GM23338 (cell line): ENCODE measurements at regions not wholly inside any gene's neighbourhood (a gene's known extent, or its start where the extent isn't known, plus 50 kb on each side); places are given as distances from the start of the nearest gene placed in this dataset.

Experiments
- ATAC-seq: fragments of 200-7000 bp; cut with Tn5 transposase; 3 replicates; pipeline ENCODE4 v1.9.1; 2020
- DNase-seq: peaks from one replicate; pipeline ENCODE4 v3.0.0-alpha.2; 2015; ENCODE audit warnings: low spot score
- H2AFZ ChIP-seq: fragments of 200-600 bp; sonication (generic); 2 replicates; pipeline ENCODE4 v1.8.0; 2016; ENCODE audit warnings: antibody characterized with exemption, mild to moderate bottlenecking, moderate library complexity
- H3F3A ChIP-seq: fragments of 200-600 bp; sonication (generic); replicated peaks from 2 replicates; pipeline ENCODE4 v1.8.0; 2017; ENCODE audit warnings: antibody characterized with exemption, mixed run types, low read depth
- H3K27ac ChIP-seq: fragments of 200-600 bp; sonication (generic); 2 replicates; pipeline ENCODE4 v1.6.1; 2016; ENCODE audit warnings: low read depth
- H3K27me3 ChIP-seq: fragments of 200-600 bp; sonication (generic); 2 replicates; pipeline ENCODE4 v1.8.0; 2016; ENCODE audit warnings: mild to moderate bottlenecking, mixed run types, moderate library complexity; ENCODE audit not compliant: insufficient read depth
- H3K36me3 ChIP-seq: fragments of 200-600 bp; sonication (generic); 2 replicates; pipeline ENCODE4 v1.8.0; 2016; ENCODE audit warnings: mild to moderate bottlenecking; ENCODE audit not compliant: insufficient read depth
- H3K4me1 ChIP-seq: fragments of 200-600 bp; sonication (generic); 2 replicates; pipeline ENCODE4 v1.8.0; 2016; ENCODE audit warnings: mild to moderate bottlenecking, moderate library complexity; ENCODE audit not compliant: insufficient read depth
- H3K4me2 ChIP-seq: fragments of 200-600 bp; sonication (generic); 2 replicates; pipeline ENCODE4 v1.7.1; 2017; ENCODE audit warnings: mixed run types
- H3K4me3 ChIP-seq: fragments of 200-600 bp; sonication (generic); 2 replicates; pipeline ENCODE4 v1.6.1; 2016; ENCODE audit warnings: mixed run types
- H3K79me2 ChIP-seq: fragments of 200-600 bp; sonication (generic); replicated peaks from 2 replicates; pipeline ENCODE4 v1.8.0; 2017; ENCODE audit warnings: mild to moderate bottlenecking; ENCODE audit not compliant: insufficient read depth
- H3K9me2 ChIP-seq: fragments of 200-600 bp; sonication (generic); 2 replicates; pipeline ENCODE4 v1.8.0; 2017; ENCODE audit not compliant: insufficient read depth
- H4K20me1 ChIP-seq: fragments of 200-600 bp; sonication (generic); replicated peaks from 2 replicates; pipeline ENCODE4 v1.8.0; 2017; ENCODE audit warnings: mild to moderate bottlenecking; ENCODE audit not compliant: insufficient read depth
- H3K27ac Mint-ChIP-seq: 2 replicates; pipeline ENCODE4 v1.8.0; 2020; ENCODE audit warnings: inconsistent platforms, mild to moderate bottlenecking, moderate library complexity, mixed read lengths
- H3K27me3 Mint-ChIP-seq: 3 replicates; pipeline ENCODE4 v1.8.0; 2022; ENCODE audit warnings: low read depth, mild to moderate bottlenecking, moderate library complexity, mixed read lengths, inconsistent platforms; ENCODE audit not compliant: insufficient read depth, poor library complexity
- H3K36me3 Mint-ChIP-seq: 3 replicates; pipeline ENCODE4 v1.8.0; 2021; ENCODE audit warnings: low read depth, mild to moderate bottlenecking, inconsistent platforms, moderate library complexity, mixed read lengths
- H3K4me1 Mint-ChIP-seq: 3 replicates; pipeline ENCODE4 v1.8.0; 2020; ENCODE audit warnings: mild to moderate bottlenecking, inconsistent platforms, mixed read lengths
- H3K4me3 Mint-ChIP-seq: 3 replicates; pipeline ENCODE4 v1.8.0; 2021; ENCODE audit warnings: moderate library complexity, mild to moderate bottlenecking, inconsistent platforms, mixed read lengths
- H3K9me3 Mint-ChIP-seq: 3 replicates; pipeline ENCODE4 v1.8.0; 2020; ENCODE audit warnings: moderate library complexity, mild to moderate bottlenecking, inconsistent platforms, mixed read lengths
- CREB1 ChIP-seq: fragments of 250-450 bp; sonication (Bioruptor Pico); IDR thresholded peaks from 2 replicates; pipeline ENCODE4 v1.5.0; 2020; ENCODE audit warnings: low read depth, mild to moderate bottlenecking, moderate library complexity
- EZH2 ChIP-seq: fragments of 200-600 bp; sonication (generic); IDR thresholded peaks from one replicate; pipeline ENCODE4 v1.8.0; 2017; ENCODE audit warnings: antibody characterized with exemption, mild to moderate bottlenecking, low read depth; ENCODE audit not compliant: unreplicated experiment
- EZH2phosphoT487 ChIP-seq: fragments of 200-600 bp; sonication (generic); IDR thresholded peaks from one replicate; pipeline ENCODE4 v1.8.1; 2018; ENCODE audit warnings: antibody characterized with exemption; ENCODE audit not compliant: unreplicated experiment
- JUNB ChIP-seq: IDR thresholded peaks from one replicate; pipeline ENCODE4 v1.6.1; 2016; ENCODE audit warnings: antibody characterized with exemption; ENCODE audit not compliant: unreplicated experiment
- NANOG ChIP-seq: IDR thresholded peaks from 2 replicates; pipeline ENCODE4 v1.6.1; 2016; ENCODE audit warnings: antibody characterized with exemption, borderline replicate concordance
- POLR2AphosphoS5 ChIP-seq: IDR thresholded peaks from 2 replicates; pipeline ENCODE4 v1.6.1; 2016; ENCODE audit warnings: antibody characterized with exemption, low read depth
- STAT1 ChIP-seq: IDR thresholded peaks from one replicate; pipeline ENCODE4 v1.6.1; 2016; ENCODE audit warnings: antibody characterized with exemption; ENCODE audit not compliant: unreplicated experiment
- ZNF114 ChIP-seq: fragments of 250-450 bp; sonication (Bioruptor Pico); IDR thresholded peaks from 2 replicates; pipeline ENCODE4 v1.5.0; 2020; ENCODE audit warnings: mild to moderate bottlenecking, moderate library complexity
- ZNF331 ChIP-seq: fragments of 250-450 bp; sonication (Bioruptor Pico); IDR thresholded peaks from 2 replicates; pipeline ENCODE4 v1.5.0; 2020; ENCODE audit warnings: low read depth, mild to moderate bottlenecking, moderate library complexity
- ZNF462 ChIP-seq: fragments of 250-450 bp; sonication (Bioruptor Pico); IDR thresholded peaks from 2 replicates; pipeline ENCODE4 v1.5.0; 2020; ENCODE audit warnings: mild to moderate bottlenecking, moderate library complexity
- TF ChIP-seq, protein P1 (sequence below): IDR thresholded peaks from 2 replicates; pipeline ENCODE4 v1.6.1; 2016; ENCODE audit warnings: antibody characterized with exemption
- TF ChIP-seq, protein P2 (sequence below): IDR thresholded peaks from one replicate; pipeline ENCODE4 v1.6.1; 2018; ENCODE audit warnings: antibody characterized with exemption; ENCODE audit not compliant: unreplicated experiment
- TF ChIP-seq, protein P3 (sequence below), 2 experiments: fragments of 200-600 bp in 1 of 2; sonication (generic) in 1 of 2; conservative IDR thresholded peaks; 2 replicates each; pipeline versions ENCODE4 v1.5.1 to v1.6.1; 2016 to 2017; ENCODE audit warnings: antibody characterized with exemption in 2 of 2, low read depth in 2 of 2, mild to moderate bottlenecking in 2 of 2, moderate library complexity in 1 of 2

GRCh38 chr2:195009202-195009601 is 647.8 kb upstream of the SLC39A10 start:
- Histone ChIP-seq H3K36me3 (no peaks in the 10 kb centered on the region), H3K27me3 (no peaks in the 10 kb centered on the region), H3K4me3 (no peak overlapping the region), H4K20me1 (no peaks in the 10 kb centered on the region), H3K4me1 (no peaks in the 10 kb centered on the region), H3K9me2 (no peaks in the 10 kb centered on the region), H3K27ac (no peak overlapping the region), H2AFZ (peak overlapping the region; percentile 77; the same call in 1 of the 2 replicates), H3K79me2 (no peaks in the 10 kb centered on the region), H3K4me2 (no peak overlapping the region), H3F3A (no peaks in the 10 kb centered on the region)
- DNase-seq: no peak
- no peak for TF ChIP-seq ZNF331 (CRISPR knock-in tag)
- no peak for TF ChIP-seq ZNF462 (CRISPR knock-in tag)
- no peak for TF ChIP-seq EZH2
- no peak for TF ChIP-seq STAT1
- TF ChIP-seq ZNF114: no peak
- TF ChIP-seq, protein P1, sequence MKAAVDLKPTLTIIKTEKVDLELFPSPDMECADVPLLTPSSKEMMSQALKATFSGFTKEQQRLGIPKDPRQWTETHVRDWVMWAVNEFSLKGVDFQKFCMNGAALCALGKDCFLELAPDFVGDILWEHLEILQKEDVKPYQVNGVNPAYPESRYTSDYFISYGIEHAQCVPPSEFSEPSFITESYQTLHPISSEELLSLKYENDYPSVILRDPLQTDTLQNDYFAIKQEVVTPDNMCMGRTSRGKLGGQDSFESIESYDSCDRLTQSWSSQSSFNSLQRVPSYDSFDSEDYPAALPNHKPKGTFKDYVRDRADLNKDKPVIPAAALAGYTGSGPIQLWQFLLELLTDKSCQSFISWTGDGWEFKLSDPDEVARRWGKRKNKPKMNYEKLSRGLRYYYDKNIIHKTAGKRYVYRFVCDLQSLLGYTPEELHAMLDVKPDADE: no peak
- TF ChIP-seq, protein P2, sequence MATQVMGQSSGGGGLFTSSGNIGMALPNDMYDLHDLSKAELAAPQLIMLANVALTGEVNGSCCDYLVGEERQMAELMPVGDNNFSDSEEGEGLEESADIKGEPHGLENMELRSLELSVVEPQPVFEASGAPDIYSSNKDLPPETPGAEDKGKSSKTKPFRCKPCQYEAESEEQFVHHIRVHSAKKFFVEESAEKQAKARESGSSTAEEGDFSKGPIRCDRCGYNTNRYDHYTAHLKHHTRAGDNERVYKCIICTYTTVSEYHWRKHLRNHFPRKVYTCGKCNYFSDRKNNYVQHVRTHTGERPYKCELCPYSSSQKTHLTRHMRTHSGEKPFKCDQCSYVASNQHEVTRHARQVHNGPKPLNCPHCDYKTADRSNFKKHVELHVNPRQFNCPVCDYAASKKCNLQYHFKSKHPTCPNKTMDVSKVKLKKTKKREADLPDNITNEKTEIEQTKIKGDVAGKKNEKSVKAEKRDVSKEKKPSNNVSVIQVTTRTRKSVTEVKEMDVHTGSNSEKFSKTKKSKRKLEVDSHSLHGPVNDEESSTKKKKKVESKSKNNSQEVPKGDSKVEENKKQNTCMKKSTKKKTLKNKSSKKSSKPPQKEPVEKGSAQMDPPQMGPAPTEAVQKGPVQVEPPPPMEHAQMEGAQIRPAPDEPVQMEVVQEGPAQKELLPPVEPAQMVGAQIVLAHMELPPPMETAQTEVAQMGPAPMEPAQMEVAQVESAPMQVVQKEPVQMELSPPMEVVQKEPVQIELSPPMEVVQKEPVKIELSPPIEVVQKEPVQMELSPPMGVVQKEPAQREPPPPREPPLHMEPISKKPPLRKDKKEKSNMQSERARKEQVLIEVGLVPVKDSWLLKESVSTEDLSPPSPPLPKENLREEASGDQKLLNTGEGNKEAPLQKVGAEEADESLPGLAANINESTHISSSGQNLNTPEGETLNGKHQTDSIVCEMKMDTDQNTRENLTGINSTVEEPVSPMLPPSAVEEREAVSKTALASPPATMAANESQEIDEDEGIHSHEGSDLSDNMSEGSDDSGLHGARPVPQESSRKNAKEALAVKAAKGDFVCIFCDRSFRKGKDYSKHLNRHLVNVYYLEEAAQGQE: no peak
- TF ChIP-seq, protein P3, sequence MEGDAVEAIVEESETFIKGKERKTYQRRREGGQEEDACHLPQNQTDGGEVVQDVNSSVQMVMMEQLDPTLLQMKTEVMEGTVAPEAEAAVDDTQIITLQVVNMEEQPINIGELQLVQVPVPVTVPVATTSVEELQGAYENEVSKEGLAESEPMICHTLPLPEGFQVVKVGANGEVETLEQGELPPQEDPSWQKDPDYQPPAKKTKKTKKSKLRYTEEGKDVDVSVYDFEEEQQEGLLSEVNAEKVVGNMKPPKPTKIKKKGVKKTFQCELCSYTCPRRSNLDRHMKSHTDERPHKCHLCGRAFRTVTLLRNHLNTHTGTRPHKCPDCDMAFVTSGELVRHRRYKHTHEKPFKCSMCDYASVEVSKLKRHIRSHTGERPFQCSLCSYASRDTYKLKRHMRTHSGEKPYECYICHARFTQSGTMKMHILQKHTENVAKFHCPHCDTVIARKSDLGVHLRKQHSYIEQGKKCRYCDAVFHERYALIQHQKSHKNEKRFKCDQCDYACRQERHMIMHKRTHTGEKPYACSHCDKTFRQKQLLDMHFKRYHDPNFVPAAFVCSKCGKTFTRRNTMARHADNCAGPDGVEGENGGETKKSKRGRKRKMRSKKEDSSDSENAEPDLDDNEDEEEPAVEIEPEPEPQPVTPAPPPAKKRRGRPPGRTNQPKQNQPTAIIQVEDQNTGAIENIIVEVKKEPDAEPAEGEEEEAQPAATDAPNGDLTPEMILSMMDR (conservative IDR thresholded peaks at IDR 0.05; ENCODE audit: low read depth in 2 of 2): no peak
- no peak for TF ChIP-seq POLR2AphosphoS5
- no peak for TF ChIP-seq CREB1
- no peak for TF ChIP-seq NANOG
- no peak for TF ChIP-seq JUNB
- no peak for TF ChIP-seq EZH2phosphoT487
- Mint-ChIP-seq H3K27me3 (no peaks in the 10 kb centered on the region), H3K9me3 (no peaks in the 10 kb centered on the region), H3K4me3 (no peak overlapping the region), H3K4me1 (no peaks in the 10 kb centered on the region), H3K27ac (no peak overlapping the region), H3K36me3 (no peaks in the 10 kb centered on the region)
- ATAC-seq: no peak
